ENCODE measurements at regions not wholly inside any gene's neighbourhood (a gene's known extent, or its start where the extent isn't known, plus 50 kb on each side); places are given as distances from the start of the nearest gene placed in this dataset.

DNA sequence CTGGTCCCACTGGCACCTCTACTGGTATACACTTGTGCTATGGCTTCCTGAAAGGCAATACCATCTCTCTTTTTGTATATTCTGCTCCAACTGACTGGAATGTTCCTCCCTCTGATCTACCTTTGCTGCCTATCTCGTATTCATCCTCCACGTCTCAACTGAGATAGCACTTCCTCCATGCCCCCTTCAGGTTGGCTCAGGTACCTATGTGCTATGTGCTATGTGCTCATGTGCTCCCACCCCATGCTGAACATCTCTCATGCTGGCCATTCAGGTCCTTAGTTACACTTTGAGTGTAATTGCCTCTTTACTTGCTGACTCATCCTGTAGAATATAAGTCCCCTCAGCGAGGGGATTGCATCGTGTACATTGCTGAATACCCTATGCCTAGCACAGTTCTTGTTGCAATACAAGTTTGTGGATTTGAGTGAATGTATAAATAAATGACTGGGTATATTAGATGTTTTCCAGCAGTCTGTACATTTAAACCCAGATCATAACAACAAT lies 156.9 kb downstream of the SOX2 start:
- H3K4me2 ChIP-seq (ENCODE audit: insufficient read depth, low read length) = no peak overlapping the region
- H3K27me3 ChIP-seq (ENCODE audit: control insufficient read depth in 2 of 2, insufficient read depth in 2 of 2, low read length in 2 of 2) = no peaks in the 10 kb centered on the region
- no TSS peak for BruUV-seq (replicated peaks)
- H3K4me1 ChIP-seq (ENCODE audit: control insufficient read depth, extremely low read depth, insufficient read depth, low read length) = no peaks in the 10 kb centered on the region
- no peaks in the 10 kb centered on the region for H4K20me1 ChIP-seq (replicated peaks; ENCODE audit: control insufficient read depth, extremely low read depth, insufficient read depth, low read length)
- no peaks in the 10 kb centered on the region for H3K9me1 ChIP-seq (replicated peaks; ENCODE audit: control insufficient read depth, extremely low read depth, insufficient read depth, low read length)
- H3K27ac ChIP-seq (ENCODE audit: insufficient read depth, low read depth, low read length) = no peak overlapping the region
- ChIA-PET CTCF (no interaction called here), POLR2A (no interaction called here)
- no peak overlapping the region for H3K4me3 ChIP-seq (replicated peaks in 1 of 3; ENCODE audit: insufficient read depth in 1 of 3, low read depth in 1 of 3, low read length in 3 of 3)
- H3K79me2 ChIP-seq (ENCODE audit: control insufficient read depth, insufficient read depth, low read length) = no peaks in the 10 kb centered on the region
- no peaks in the 10 kb centered on the region for H3K9me3 ChIP-seq (replicated peaks; ENCODE audit: control insufficient read depth, insufficient read depth, low read length)
- dilution Hi-C loops (cut with MboI; ENCODE audit: extremely low pct_ligation_motif_present, low sequenced_read_pairs) = no loop called here
- no peak for TF ChIP-seq JUN (IDR thresholded peaks at IDR 0.05; ENCODE audit: borderline replicate concordance, insufficient read depth, insufficient read length, low read depth)
- TF ChIP-seq MAX (IDR thresholded peaks at IDR 0.05; ENCODE audit: insufficient read depth, insufficient read length) = no peak
- no peak for TF ChIP-seq POLR2A (IDR thresholded peaks at IDR 0.05; ENCODE audit: low read depth, low read length)
- H3K9ac ChIP-seq (replicated peaks; ENCODE audit: extremely low read depth, insufficient read depth, low read length) = no peak overlapping the region
- H2AFZ ChIP-seq (ENCODE audit: low read depth, low read length) = no peak overlapping the region
- DNase-seq (ENCODE audit: low read depth, low spot score) = no peak
- no peak for FAIRE-seq
- intact Hi-C loops (cut with micrococcal nuclease) = no loop called here
- H3K36me3 ChIP-seq (ENCODE audit: control insufficient read depth in 2 of 2, extremely low read depth in 1 of 2, insufficient read depth in 2 of 2, low read length in 2 of 2) = no peaks in the 10 kb centered on the region

- H3K27me3 ChIP-seq (ENCODE audit: control insufficient read depth in 2 of 2, insufficient read depth in 2 of 2, low read length in 2 of 2) = no peaks in the 10 kb centered on the region
- no TSS peak for BruUV-seq (replicated peaks)
- no peaks in the 10 kb centered on the region for H3K9me1 ChIP-seq (replicated peaks; ENCODE audit: control insufficient read depth, extremely low read depth, insufficient read depth, low read length)
- H3K4me3 ChIP-seq (replicated peaks in 1 of 3; ENCODE audit: insufficient read depth in 1 of 3, low read depth in 1 of 3, low read length in 3 of 3) = no peak overlapping the region
- no peak overlapping the region for H3K9ac ChIP-seq (replicated peaks; ENCODE audit: extremely low read depth, insufficient read depth, low read length)
- CTCF ChIA-PET = interaction anchor here (1.0 kb wide), 1 partner anchor 11 kb away, joined by 3 read pairs; no protein-coding TSS in a partner anchor
- H3K27ac ChIP-seq (ENCODE audit: insufficient read depth, low read depth, low read length) = no peak overlapping the region
- no peak for TF ChIP-seq EZH2 (IDR thresholded peaks at IDR 0.05; ENCODE audit: borderline replicate concordance, low read depth, low read length, severe bottlenecking)
- no peak for TF ChIP-seq POLR2AphosphoS5 (IDR thresholded peaks at IDR 0.05; ENCODE audit: insufficient read depth, low read depth, low read length)
- no peak overlapping the region for H2AFZ ChIP-seq (ENCODE audit: low read depth, low read length)
- no peaks in the 10 kb centered on the region for H3K4me1 ChIP-seq (ENCODE audit: control insufficient read depth, extremely low read depth, insufficient read depth, low read length)
- no peak overlapping the region for H3K4me2 ChIP-seq (ENCODE audit: insufficient read depth, low read length)
- H3K9me3 ChIP-seq (replicated peaks; ENCODE audit: control insufficient read depth, insufficient read depth, low read length) = no peaks in the 10 kb centered on the region
- no peaks in the 10 kb centered on the region for H3K79me2 ChIP-seq (ENCODE audit: control insufficient read depth, insufficient read depth, low read length)
- POLR2A ChIA-PET = no interaction called here
- intact Hi-C loops (cut with micrococcal nuclease) = no loop called here
- DNase-seq (ENCODE audit: low read depth, low spot score) (no peak), FAIRE-seq (no peak)
- no peaks in the 10 kb centered on the region for H4K20me1 ChIP-seq (replicated peaks; ENCODE audit: control insufficient read depth, extremely low read depth, insufficient read depth, low read length)
- dilution Hi-C loops (cut with MboI; ENCODE audit: extremely low pct_ligation_motif_present, low sequenced_read_pairs) = no loop called here
- no peaks in the 10 kb centered on the region for H3K36me3 ChIP-seq (ENCODE audit: control insufficient read depth in 2 of 2, extremely low read depth in 1 of 2, insufficient read depth in 2 of 2, low read length in 2 of 2)
These were observed 161.2 kb downstream of the SOX2 start for GRCh38 chr3:181872887-181873286.
